ENCODE measurements at regions not wholly inside any gene's neighbourhood (a gene's known extent, or its start where the extent isn't known, plus 50 kb on each side); places are given as distances from the start of the nearest gene placed in this dataset.
"Not testable (repeated sequence)": the region's sequence is repeated elsewhere in the genome, so short reads cannot be mapped to it uniquely, and the experiment has no call there.

- peak; percentile 4 for DNase-seq
Measured at GRCh38 chr1:146710838-146711521, 227.1 kb upstream of the NBPF12 start.

- not testable (repeated sequence) for DNase-seq
Measured at GRCh38 chr1:146709302-146709701, 228.8 kb upstream of the NBPF12 start.

- not testable (repeated sequence) for DNase-seq
Measured at GRCh38 chr1:146704162-146704724, 233.9 kb upstream of the NBPF12 start.

- DNase-seq = not testable (repeated sequence)
Measured at GRCh38 chr1:146701320-146701719, 236.8 kb upstream of the NBPF12 start.

- not testable (repeated sequence) for DNase-seq
Measured at GRCh38 chr1:146695388-146695787, 242.7 kb upstream of the NBPF12 start.

DNA sequence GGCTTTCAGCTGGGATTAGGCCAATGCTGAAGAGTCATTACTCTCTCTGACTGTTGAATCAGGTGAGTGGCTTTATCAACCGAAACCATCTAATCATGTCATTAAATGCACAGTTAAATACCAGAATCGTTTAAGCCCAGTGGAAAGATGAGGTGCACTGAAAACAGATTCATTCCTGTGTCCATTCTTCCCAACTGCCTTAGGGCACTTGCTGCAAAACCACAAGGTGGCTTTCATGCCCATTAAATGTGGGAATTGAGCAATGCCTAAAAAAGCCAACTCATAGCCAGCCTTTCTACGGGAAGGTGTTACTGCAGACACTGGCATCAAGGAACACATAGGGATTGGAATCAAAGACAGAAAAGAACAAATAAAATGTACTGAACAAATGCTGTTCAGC lies 246.3 kb upstream of the NBPF12 start:
- DNase-seq = not testable (repeated sequence)

- DNase-seq = not testable (repeated sequence)
Measured at GRCh38 chr1:146688893-146689292, 249.2 kb upstream of the NBPF12 start.

DNA sequence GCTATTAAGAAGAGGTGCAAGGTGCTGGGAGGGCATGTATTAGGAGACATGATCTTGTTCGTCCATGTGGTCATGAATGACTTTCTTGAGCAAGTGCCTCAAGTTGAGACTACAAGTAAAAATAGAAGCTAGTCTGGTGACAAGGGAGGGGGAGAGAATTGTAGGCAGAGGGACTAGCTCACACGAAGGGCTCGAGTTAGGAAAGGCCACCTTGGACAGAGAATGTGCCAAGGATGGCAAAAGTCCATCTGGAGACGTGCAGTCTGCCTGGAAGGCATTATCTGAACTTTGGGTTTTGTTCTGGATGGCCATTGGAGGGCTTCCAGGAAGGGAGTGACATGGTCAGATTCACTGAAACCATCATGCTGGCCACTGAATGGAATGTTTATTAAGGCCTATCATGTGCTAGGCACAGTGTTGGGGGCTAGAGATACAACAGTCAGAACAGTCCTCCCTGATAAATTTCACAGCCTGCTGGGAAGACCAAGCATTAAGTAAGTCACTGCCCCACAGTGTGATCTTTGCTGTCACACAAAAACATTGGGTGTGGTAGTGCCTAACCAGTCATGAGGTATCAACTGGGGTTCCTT lies 251.3 kb upstream of the NBPF12 start:
- DNase-seq = not testable (repeated sequence)

DNA sequence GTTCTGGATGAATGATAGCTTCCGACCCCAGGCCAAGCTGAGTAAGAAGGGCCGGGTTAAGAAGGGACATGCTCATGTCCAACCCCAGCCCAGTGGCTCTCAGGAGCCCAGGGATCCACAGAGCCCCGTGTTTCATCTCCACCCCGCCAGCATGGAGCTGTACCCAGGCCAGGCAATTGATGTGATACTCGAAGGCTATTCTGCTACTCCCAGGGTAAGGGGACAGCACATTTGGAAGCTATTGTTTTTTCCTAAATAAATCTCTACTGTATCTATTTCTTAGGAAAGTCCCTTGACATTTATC lies 255.0 kb upstream of the NBPF12 start:
- DNase-seq = not testable (repeated sequence)

DNA sequence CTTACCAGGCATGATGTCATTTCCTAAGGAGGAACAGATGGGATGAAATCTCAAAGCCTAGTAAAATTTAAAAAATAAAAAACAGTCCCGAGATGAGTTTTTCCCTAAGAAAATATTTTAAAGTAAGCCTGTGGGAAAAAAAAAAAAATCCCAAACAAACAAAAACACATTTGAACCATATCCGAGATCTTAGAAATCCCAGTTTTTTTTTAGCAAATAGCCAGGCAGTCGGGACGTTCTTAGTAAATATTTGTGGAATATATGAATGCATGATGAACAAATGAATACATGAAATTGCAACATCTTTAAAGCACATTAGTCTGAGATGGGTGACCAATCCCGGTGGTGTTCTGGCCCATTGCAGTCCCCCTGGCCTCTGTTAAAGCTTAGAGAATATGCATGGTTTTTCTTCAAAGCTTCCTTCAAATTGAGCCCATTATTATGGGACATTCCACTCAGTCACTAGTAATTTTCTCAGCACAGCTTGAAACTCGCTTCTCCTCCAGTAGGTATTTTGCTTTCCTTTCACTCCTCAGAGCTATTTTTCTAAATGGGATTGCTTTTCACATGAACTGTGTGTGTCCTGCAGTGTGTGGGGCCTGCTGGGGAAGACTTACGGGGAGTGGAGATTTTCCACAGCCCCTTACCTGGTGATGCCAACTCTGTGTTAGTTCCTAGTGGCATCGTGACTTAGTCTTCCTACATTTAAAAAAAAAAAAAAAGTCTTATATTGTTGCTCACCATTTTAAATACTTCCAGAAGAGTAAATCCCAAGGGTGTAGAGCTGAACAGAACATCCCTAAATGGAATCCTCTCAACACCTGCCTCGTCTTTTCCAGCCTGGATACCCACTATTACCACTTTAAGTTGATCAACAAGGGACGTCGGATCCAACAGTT lies 255.6 kb upstream of the NBPF12 start:
- not testable (repeated sequence) for DNase-seq

DNA sequence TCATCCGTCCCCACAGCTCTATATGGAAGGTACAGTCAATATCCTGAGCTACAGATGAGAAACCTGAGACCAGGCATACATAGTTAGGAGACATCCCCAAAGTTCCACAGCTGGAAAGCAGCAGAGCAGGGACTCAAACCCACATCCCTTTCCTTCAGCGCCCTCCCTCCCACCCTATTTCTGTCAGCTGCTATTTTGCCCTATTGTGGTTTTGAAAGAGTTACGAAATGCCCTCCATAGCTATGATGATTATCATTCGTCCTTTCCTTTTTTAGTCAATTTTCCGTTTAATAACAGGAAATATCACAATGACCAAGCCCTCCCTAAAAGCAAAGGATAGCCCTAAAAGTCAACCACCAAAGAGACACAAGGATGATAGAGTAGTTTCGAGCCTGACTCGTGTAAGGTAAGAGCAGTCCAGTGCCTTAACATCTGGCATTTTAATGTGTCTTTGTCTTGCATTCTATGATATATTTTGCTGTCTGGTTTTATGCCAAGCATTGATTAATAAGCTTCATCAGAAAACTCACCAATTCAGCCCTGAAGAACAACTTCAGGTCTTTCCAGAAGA lies 264.3 kb upstream of the NBPF12 start:
- DNase-seq = not testable (repeated sequence)

DNA sequence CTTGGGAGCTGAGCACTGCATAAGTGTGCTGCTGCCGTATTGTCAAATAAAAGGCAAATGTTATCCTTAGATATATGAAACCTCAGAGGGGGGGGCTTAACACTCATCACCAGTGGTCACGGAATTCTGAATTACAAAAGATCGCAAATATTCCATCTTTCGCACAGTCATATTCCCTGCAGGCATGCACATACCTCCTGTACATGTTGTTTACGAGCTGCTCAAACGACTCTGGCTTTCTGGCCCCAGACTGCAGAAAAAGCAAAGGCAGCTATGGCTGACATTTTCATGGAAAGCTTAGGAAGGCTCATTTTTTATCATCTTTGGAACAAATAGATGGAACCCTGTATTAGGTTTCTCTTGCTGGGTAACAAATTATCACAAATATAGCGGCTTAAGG lies 265.5 kb upstream of the NBPF12 start:
- DNase-seq = not testable (repeated sequence)

DNA sequence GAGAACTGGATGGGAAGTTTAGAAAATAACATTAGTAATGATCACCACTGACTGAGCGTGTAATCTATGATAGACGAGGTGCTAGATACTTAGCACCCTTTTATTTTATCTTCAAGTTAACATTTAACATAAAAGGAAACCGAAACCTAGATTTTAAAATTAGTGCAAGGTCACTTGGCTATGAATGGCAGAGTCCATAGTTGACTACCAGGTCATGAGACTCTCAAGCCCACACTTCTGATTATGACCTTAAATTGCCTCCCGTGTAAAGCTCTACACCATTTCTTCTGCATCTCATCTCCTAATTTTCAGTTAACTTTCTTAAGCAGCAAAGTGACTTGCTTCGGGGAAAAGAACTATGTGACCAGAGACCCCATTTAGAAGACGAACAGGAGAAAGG lies 266.5 kb upstream of the NBPF12 start:
- not testable (repeated sequence) for DNase-seq

GRCh38 chr1:146670832-146671566 lies 267.1 kb upstream of the NBPF12 start:
- not testable (repeated sequence) for DNase-seq

- not testable (repeated sequence) for DNase-seq
Measured at GRCh38 chr1:146666275-146666674, 271.8 kb upstream of the NBPF12 start.

- peak; percentile 65 for DNase-seq
Measured at GRCh38 chr1:146660242-146660641, 277.9 kb upstream of the NBPF12 start.

DNA sequence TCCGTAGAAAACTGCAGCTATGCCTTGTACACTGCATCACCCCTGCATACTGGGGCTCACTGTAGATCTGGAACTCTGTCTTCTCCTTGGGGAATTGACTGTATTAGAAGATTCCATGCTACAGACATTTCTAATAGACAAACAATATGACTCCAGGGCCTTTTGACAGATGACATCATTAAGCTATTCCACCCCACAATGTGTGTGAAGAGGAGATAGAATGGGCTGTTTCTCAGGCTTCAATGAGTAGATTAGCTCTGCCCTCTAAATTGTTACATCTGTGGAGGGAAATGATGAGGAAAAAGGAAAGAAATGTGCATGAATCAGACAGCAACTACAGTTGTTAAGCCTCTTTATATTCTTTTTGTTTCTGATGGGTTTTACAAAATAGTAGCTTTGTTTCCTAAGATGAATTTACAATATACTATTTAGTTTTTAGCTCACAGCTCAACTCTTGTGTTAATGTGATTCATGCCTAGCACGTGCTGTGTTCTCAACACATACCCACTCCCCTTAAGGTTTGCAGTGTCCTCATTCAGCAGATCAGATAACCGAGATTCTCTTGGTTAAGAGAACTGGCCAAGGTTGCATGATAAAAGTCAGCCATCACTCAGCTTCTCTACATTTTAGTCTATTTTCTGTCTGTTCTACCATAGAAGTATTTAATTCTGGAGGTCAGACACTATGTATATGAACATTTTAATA lies 281.6 kb upstream of the NBPF12 start:
- DNase-seq = peak; percentile 24

GRCh38 chr1:146654763-146655162 lies 283.4 kb upstream of the NBPF12 start:
- DNase-seq = not testable (repeated sequence)

- DNase-seq = not testable (repeated sequence)
Measured at GRCh38 chr1:146645978-146646604, 292.0 kb upstream of the NBPF12 start.

GRCh38 chr1:146641534-146641933 lies 296.6 kb upstream of the NBPF12 start:
- DNase-seq = not testable (repeated sequence)

DNA sequence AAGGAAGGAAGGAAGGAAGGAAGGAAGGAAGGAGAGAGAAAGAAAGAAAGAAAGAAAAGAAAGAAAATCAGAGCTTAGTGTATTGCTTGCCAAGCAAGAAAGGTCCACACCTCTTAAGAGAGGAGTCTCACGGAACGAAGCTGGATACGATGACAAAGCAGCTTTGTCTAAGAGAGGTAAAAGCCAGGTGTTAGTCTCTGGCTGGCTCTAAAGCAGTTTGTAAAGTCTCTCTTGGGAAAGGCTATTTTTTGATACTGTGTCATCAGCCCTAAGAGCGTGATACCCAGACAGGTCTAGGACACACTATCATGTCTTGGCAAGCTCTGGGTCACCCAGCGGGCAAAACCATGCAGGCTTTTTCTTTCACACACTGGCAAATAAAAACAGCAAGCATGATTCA lies 297.5 kb upstream of the NBPF12 start:
- not testable (repeated sequence) for DNase-seq
